Activated CD8-positive, alpha-beta memory T cell treated with anti-CD3 and anti-CD28 coated beads, Interleukin-2, amount 50 U/mL, for 24 hours (primary cell): ENCODE measurements at regions not wholly inside any gene's neighbourhood (a gene's known extent, or its start where the extent isn't known, plus 50 kb on each side); places are given as distances from the start of the nearest gene placed in this dataset.
"Not testable (repeated sequence)": the region's sequence is repeated elsewhere in the genome, so short reads cannot be mapped to it uniquely, and the experiment has no call there.

ENCODE experiments used
- DNase-seq: peaks from one replicate; pipeline ENCODE4 v3.0.0-alpha.2; 2020; ENCODE audit errors: extremely low read depth

DNA sequence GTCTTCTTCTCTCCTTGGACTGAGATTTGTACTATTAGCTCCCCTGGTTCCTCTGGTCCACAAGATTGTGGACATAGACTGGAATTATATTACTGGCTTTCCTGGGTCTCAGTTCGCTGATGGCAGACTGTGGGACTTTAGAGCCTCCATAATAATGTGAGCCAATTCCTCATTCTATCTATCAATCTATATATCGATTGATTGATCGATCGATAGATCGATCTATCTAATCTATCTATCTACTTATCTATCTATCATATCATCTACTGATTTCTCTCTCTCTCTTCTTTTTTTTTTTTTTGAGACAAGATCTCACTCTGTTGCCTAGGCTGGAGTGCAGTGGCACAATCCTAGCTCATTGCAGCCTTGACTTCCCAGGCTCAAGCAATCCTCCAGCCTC lies 51.5 kb upstream of the DDR1 start:
- no peak for DNase-seq

- no peak for DNase-seq
These were observed 53.9 kb upstream of the DDR1 start for GRCh38 chr6:30830438-30830837.

- DNase-seq, result no peak
These were observed 54.6 kb upstream of the DDR1 start for GRCh38 chr6:30829639-30830255.

DNA sequence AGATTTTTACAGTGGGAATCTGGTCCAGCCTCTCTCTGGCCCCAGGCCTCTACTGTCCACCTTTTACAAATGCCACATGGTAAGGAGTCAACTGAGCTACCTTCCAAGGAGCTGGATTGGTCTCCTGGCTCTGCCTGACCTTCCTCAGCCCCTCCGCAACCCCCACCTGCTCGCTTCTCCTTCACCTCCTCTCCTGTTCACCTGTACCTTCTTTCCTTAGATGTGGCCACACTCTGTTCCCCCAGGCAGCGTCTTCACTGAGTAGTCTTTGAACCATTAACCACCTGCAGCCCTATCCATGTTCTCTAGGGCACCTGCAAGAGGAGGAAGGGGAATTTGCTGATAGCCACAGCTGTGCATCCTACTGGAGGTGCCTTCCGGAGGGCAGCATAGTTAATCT lies 55.3 kb upstream of the DDR1 start:
- DNase-seq, result no peak

DNA sequence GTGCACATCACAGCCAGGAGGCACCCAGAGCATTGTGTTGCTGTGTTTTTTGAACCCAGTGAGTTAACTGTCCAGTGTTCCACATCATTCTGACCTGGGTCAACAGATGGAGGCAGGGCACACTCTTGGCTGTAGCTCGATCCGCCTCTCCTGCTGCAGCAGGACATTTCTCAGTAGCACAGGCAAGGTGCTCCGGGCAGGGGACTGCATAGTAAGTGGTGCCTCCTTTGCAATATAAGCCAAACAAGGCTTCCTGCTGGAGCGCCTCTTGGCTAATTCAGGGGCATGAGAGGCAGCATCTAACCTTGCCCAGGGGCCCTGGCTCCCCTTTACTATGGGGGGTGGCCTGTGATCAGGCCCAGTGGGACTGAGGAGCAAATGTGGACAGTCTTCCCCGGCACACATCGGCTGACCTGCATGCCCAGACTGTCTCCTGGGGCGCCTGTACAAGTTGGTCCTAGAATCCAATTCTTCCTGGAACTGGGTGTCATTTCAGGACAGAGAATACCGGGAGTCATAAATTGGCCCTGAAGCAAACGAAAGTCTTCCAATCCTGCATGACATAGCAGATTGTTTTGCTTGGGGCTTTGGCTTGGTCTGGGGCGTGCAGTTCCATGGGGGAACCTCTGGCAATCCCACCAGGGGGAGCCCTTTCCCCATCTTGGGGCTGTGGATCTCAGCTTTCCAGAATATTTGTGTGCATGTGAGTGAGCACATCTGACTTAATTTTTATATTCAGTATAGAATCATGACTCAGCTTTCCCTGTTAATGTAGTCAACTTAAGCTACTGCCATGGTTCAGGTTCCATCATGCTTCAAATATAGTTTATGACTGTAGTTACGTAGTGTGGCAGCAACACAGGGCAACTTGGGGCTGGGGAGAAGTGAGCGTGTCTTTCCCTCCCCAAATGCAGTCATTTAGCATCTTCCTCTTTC lies 56.0 kb upstream of the DDR1 start:
- DNase-seq, result peak; percentile 81

DNA sequence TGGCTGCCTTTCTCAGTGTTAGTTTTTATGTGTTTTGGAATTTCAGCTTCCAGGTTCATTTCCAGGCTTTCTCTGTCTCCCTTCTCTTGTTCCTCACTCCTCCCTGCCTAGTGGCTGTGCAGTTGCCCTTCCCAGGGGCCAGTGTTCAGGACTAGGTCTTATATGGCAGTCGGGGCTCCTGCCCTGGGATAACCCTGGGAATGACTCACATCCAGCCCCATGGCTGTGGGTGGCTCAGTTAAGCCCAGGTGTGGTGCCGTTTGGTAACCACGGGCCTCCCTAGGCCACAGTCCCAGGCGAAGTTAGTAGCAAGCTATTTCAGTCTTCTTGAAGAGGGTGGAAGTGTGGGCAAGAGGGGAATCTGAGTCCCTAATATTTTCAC lies 57.4 kb upstream of the DDR1 start:
- no peak for DNase-seq

DNA sequence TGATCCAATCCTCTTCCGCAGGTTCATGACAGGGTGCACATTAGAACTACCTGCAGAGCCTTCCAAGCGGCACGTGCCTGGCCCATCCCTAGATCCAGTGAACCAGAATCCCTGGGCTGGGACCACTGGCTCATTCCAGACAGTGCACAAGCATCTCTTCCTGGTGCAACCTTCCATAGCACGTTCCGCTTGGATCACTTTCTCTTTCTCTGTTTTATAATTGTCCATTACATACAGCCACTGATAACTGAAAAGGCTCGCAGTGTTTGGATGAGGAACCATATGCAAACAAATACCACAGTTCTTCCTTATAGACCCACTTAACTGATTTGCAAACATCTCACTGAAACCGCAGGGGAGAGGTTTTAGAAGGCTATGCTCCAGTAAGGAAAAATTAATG lies 59.6 kb upstream of the DDR1 start:
- DNase-seq, result no peak

GRCh38 chr6:30823534-30823865 lies 60.8 kb upstream of the DDR1 start:
- DNase-seq, result no peak

- no peak for DNase-seq
These were observed 62.2 kb upstream of the DDR1 start for GRCh38 chr6:30821862-30822784.

GRCh38 chr6:30820193-30820592 lies 64.1 kb upstream of the DDR1 start:
- DNase-seq, result no peak

DNA sequence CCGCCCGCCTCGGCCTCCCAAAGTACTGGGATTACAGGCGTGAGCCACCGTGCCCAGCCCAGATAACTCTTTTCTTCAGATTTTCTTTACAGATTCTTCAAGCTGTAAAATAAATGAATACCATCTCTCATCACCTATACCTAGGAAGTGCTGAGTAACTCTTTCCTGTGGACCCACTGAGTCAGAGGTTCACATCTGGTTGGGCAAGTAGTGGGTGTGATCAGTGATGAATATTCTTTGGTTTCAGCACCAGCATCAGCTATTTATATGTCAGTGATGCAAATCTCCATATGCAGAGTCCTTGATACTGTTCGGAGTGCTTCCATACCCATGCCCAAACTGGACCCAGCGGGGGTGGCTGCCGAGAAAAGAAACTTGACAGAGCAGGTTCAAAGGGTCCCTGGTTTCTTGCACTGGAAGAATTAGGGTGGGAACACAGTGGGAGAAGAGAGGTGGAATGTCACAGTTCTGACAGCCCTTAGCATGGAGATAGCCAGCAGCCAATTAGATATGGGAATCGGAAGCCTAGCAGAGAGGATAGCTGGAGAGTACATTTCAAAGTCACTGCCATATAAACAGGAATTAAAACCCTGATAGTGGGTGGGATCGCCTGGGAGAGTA lies 64.9 kb upstream of the DDR1 start:
- DNase-seq, result peak; percentile 57

DNA sequence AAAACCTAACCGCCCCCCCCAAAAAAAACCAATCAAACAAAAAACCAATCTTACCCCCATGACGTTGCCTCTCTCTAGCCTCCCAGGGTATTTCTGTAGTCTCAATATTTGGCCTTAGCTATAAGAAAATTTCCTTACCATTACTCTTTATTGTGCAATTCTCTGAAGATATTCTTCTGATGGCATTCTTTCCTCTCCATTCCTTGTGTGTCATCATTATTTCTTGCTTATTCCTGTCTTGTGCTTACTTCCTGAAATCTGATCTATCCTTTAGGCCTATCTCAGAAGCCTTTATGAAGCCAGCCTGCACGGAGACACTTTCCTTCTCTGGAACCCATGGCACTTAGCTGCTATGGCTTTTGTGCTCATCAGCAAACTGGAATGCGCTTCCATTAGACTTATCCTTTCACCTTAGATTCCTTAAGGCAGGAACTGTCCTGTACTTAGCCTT lies 65.9 kb upstream of the DDR1 start:
- DNase-seq, result no peak

- DNase-seq, result no peak
These were observed 67.3 kb upstream of the DDR1 start for GRCh38 chr6:30816791-30817739.

DNA sequence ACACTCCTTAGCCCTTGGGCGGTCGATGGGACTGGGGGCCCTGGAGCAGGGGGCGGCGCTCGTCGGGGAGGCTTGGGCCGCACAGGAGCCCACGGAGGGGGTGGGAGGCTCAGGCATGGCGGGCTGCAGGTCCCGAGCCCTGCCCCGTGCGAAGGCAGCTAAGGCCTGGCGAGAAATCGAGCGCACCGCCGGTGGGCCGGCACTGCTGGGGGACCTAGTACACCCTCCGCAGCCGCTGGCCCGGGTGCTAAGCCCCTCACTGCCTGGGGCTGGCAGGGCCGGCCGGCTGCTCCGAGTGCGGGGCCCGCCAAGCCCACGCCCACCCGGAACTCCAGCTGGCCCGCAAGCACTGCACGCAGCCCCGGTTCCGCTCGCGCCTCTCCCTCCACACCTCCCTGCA lies 68.0 kb upstream of the DDR1 start:
- not testable (repeated sequence) for DNase-seq

- not testable (repeated sequence) for DNase-seq
These were observed 69.1 kb upstream of the DDR1 start for GRCh38 chr6:30815041-30815742.

GRCh38 chr6:30814146-30815040 lies 69.9 kb upstream of the DDR1 start:
- peak; percentile 39 for DNase-seq

- no peak for DNase-seq
These were observed 69.3 kb upstream of the IER3 start for GRCh38 chr6:30813631-30814145.

GRCh38 chr6:30810813-30811339 lies 66.5 kb upstream of the IER3 start:
- peak; percentile 64 for DNase-seq
